KMS-11 (cell line): ENCODE measurements at regions not wholly inside any gene's neighbourhood (a gene's known extent, or its start where the extent isn't known, plus 50 kb on each side); places are given as distances from the start of the nearest gene placed in this dataset.
A peak's percentile ranks its signal among the peaks of the same experiment; 100 is the strongest.

Source experiments
- H2AFZ ChIP-seq: fragments of 200-600 bp; sonication (generic); 2 replicates; pipeline ENCODE4 v1.6.1; 2016; ENCODE audit warnings: antibody characterized with exemption, mixed run types, low read depth
- H3K27ac ChIP-seq: fragments of 200-600 bp; sonication (generic); 2 replicates; pipeline ENCODE4 v1.6.1; 2016; ENCODE audit warnings: mild to moderate bottlenecking, mixed run types
- H3K27me3 ChIP-seq: fragments of 200-600 bp; sonication (generic); 2 replicates; pipeline ENCODE4 v1.6.1; 2017; ENCODE audit warnings: mild to moderate bottlenecking, low read depth, mixed run types, moderate library complexity; ENCODE audit not compliant: insufficient read depth
- H3K36me3 ChIP-seq: fragments of 200-600 bp; sonication (generic); 2 replicates; pipeline ENCODE4 v1.6.1; 2017; ENCODE audit warnings: mild to moderate bottlenecking, mixed run types; ENCODE audit not compliant: insufficient read depth
- H3K4me1 ChIP-seq: fragments of 200-600 bp; sonication (generic); 2 replicates; pipeline ENCODE4 v1.6.1; 2016; ENCODE audit warnings: mild to moderate bottlenecking, low read depth, mixed run types; ENCODE audit not compliant: poor library complexity, severe bottlenecking
- H3K4me2 ChIP-seq: fragments of 200-600 bp; sonication (generic); 2 replicates; pipeline ENCODE4 v1.7.0; 2016; ENCODE audit warnings: mild to moderate bottlenecking, mixed run types
- H3K4me3 ChIP-seq: fragments of 200-600 bp; sonication (generic); IDR thresholded peaks from 2 replicates; pipeline ENCODE4 v1.6.1; 2017; ENCODE audit warnings: low read depth, low read length, mixed read lengths; ENCODE audit not compliant: insufficient read depth
- H3K79me2 ChIP-seq: fragments of 200-600 bp; sonication (generic); 2 replicates; pipeline ENCODE4 v1.6.1; 2016; ENCODE audit warnings: low read depth, mixed run types; ENCODE audit not compliant: insufficient read depth
- H3K9ac ChIP-seq: fragments of 200-600 bp; sonication (generic); 2 replicates; pipeline ENCODE4 v1.6.1; 2016; ENCODE audit warnings: mild to moderate bottlenecking, mixed run types
- H4K20me1 ChIP-seq: fragments of 200-600 bp; sonication (generic); 2 replicates; pipeline ENCODE4 v1.6.1; 2016; ENCODE audit warnings: mild to moderate bottlenecking, mixed run types; ENCODE audit not compliant: insufficient read depth
- CTCF ChIP-seq: fragments of 200-600 bp; sonication (generic); conservative IDR thresholded peaks from 2 replicates; pipeline ENCODE4 v1.6.1; 2017; ENCODE audit warnings: low read depth, mild to moderate bottlenecking, antibody characterized with exemption, low read length, moderate library complexity, mixed read lengths

DNA sequence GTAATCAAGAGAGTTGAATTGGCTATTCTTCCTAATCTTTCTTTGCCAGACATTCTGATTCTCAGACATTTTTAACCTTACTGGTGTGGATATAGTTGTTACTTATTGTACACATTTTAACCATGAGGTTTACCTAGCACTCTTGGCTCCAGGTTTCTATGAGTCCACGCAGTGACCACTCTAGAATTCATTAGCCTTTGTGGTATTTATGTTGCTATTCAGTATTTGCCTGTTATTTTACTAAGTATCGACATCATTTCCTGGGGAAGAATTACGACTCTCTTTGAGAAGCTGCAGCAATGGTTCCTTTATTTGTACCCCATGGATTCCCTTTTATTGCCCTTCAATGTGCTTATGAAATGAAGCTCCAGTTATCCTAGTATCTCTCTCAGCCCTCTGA lies 120.7 kb downstream of the RDH14 start:
- Histone ChIP-seq H3K4me3 (no peak overlapping the region), H4K20me1 (no peaks in the 10 kb centered on the region), H3K79me2 (no peaks in the 10 kb centered on the region), H3K4me2 (no peak overlapping the region), H3K9ac (no peak overlapping the region), H3K27ac (no peak overlapping the region), H2AFZ (no peak overlapping the region), H3K36me3 (no peaks in the 10 kb centered on the region), H3K27me3 (no peaks in the 10 kb centered on the region), H3K4me1 (no peaks in the 10 kb centered on the region)
- no peak for TF ChIP-seq CTCF

DNA sequence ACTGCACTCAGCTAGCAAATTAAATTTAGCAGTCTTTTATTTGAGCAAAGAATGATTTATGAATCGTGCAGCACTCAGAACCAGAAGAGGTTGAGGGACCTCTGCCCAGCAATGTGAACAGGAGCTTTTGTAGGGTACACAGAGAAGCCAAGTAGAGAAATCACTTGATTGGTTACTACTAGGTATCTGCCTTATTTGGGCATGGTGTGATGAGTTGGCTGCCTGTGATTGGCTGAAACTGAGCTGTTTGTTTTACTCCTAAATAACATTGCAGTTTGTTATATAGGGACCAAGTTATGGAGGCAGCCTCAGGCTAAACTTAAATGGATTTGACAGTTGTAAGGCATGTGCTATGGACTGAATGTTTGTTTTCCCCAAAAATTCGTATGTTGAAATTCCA lies 122.5 kb downstream of the RDH14 start:
- no peak overlapping the region for H3K4me3 ChIP-seq
- H3K79me2 ChIP-seq: no peaks in the 10 kb centered on the region
- H4K20me1 ChIP-seq: no peaks in the 10 kb centered on the region
- H2AFZ ChIP-seq: no peak overlapping the region
- H3K27ac ChIP-seq: no peak overlapping the region
- no peaks in the 10 kb centered on the region for H3K27me3 ChIP-seq
- TF ChIP-seq CTCF: no peak
- no peak overlapping the region for H3K9ac ChIP-seq
- H3K36me3 ChIP-seq: no peaks in the 10 kb centered on the region
- no peak overlapping the region for H3K4me2 ChIP-seq
- no peaks in the 10 kb centered on the region for H3K4me1 ChIP-seq

DNA sequence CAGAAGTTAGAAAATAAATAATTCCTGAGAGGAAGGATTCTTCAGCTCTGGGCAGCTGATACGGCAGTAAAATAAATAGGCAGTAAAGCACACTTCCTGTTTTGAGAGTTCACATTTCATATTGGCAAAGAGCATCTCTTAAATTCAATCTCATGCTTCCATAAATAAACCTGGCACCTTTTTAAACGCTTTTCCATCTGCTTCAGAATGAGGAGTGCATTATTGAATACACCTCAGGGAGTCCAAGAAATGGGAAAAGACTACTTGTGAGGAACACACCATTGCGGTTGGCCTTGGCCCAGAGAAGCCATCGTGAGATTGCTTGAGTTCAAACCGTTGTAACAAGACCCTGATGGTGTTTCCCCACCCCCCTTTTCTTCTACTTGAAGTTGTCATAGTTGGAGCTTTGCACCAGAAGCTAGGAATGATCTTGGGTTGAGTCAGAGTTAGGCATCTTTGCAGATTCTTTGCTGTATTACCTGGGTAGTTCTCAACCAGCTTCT lies 123.9 kb downstream of the RDH14 start:
- H3K4me1 ChIP-seq: no peaks in the 10 kb centered on the region
- H3K27me3 ChIP-seq: no peaks in the 10 kb centered on the region
- H3K4me2 ChIP-seq: no peak overlapping the region
- H3K4me3 ChIP-seq: no peak overlapping the region
- no peaks in the 10 kb centered on the region for H3K36me3 ChIP-seq
- no peak overlapping the region for H3K27ac ChIP-seq
- no peaks in the 10 kb centered on the region for H4K20me1 ChIP-seq
- H3K79me2 ChIP-seq: no peaks in the 10 kb centered on the region
- TF ChIP-seq CTCF: no peak
- no peak overlapping the region for H2AFZ ChIP-seq
- H3K9ac ChIP-seq: no peak overlapping the region

GRCh38 chr2:18435426-18436037 lies 124.9 kb downstream of the RDH14 start:
- Histone ChIP-seq H3K36me3 (no peaks in the 10 kb centered on the region), H4K20me1 (no peaks in the 10 kb centered on the region), H3K4me3 (no peak overlapping the region), H3K4me2 (no peak overlapping the region), H3K4me1 (no peaks in the 10 kb centered on the region), H3K9ac (no peak overlapping the region), H2AFZ (no peak overlapping the region), H3K27me3 (no peaks in the 10 kb centered on the region), H3K79me2 (no peaks in the 10 kb centered on the region), H3K27ac (no peak overlapping the region)
- peak; percentile 77 for TF ChIP-seq CTCF
